Fibroblast of peridontal ligament (primary cell): ENCODE measurements at regions not wholly inside any gene's neighbourhood (a gene's known extent, or its start where the extent isn't known, plus 50 kb on each side); places are given as distances from the start of the nearest gene placed in this dataset.
"Not testable (repeated sequence)": the region's sequence is repeated elsewhere in the genome, so short reads cannot be mapped to it uniquely, and the experiment has no call there.

Experiments
- DNase-seq: peaks from one replicate; pipeline ENCODE4 v3.0.0-alpha.2; 2010; ENCODE audit errors: extremely low read depth

- no peak for DNase-seq
Observed at GRCh38 chr6:159522877-159523547, 170.0 kb downstream of the SOD2 start.

GRCh38 chr6:159521962-159522361 lies 171.1 kb downstream of the SOD2 start:
- no peak for DNase-seq

GRCh38 chr6:159520002-159520401 lies 173.0 kb downstream of the SOD2 start:
- no peak for DNase-seq

GRCh38 chr6:159515811-159516210 lies 177.2 kb downstream of the SOD2 start:
- DNase-seq, result not testable (repeated sequence)

- no peak for DNase-seq
Observed at GRCh38 chr6:159513914-159514313, 179.1 kb downstream of the SOD2 start.

GRCh38 chr6:159513074-159513720 lies 179.8 kb downstream of the SOD2 start:
- no peak for DNase-seq

DNA sequence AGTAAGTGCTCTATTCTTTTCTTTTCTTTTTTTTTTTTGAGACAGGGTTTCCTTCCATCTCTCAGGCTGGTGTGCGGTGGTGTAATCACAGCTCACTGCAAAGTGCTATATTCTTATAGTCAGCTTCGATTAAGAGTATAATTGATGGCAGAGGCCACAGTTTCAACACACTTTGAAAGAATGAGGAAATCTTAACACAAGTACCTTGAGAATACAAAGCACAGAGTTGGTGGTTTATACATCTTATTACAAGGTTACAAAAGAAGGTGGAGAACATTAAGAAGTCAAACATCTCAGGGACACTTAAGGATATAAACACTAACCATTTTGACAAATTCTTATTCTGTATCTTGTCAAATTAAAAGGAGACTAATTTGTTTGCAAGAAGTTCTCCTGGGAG lies 180.5 kb downstream of the SOD2 start:
- DNase-seq, result no peak

GRCh38 chr6:159512104-159512503 lies 180.9 kb downstream of the SOD2 start:
- no peak for DNase-seq

GRCh38 chr6:159510141-159510540 lies 182.9 kb downstream of the SOD2 start:
- no peak for DNase-seq

DNA sequence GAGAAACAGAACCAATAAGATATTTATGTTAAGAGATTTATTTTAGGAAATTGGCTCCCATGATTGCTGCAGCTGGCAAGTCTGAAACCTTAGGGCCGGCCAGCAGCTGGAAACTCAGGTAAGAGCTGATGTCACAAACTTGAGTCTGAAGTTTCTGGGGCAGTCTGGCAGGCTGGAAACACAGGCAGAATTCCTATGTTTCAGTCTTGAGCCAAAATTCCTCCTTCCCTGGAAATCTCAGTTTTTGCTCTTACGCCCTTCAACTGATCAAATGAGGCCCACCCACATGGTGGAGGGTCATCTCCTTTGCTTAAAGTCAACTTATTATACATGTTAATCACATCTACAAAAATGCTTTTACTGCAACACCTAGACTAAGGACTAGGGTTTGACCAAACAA lies 184.1 kb downstream of the SOD2 start:
- DNase-seq, result no peak

DNA sequence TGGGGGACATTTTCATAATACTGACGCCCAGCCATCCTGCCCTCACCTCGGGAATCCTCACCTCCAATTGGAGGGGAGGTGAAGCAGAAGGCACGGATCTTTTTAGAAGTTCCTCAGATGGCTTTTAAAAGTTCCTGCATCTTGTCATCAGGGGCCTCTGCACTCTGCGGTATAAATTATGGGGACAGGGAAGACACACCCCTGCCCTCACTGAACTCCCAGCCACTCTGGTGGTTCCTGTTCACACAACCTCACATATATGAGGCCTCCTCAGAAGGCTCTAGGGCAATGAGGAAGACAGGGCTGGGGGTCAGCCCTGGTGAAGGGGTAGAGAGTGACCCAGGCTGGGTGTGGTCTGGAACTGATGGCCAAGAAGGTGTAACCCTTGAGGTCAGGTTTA lies 187.0 kb downstream of the SOD2 start:
- no peak for DNase-seq

GRCh38 chr6:159505140-159505922 lies 187.7 kb downstream of the SOD2 start:
- no peak for DNase-seq

- DNase-seq, result no peak
Observed at GRCh38 chr6:159501558-159501957, 191.5 kb downstream of the SOD2 start.

DNA sequence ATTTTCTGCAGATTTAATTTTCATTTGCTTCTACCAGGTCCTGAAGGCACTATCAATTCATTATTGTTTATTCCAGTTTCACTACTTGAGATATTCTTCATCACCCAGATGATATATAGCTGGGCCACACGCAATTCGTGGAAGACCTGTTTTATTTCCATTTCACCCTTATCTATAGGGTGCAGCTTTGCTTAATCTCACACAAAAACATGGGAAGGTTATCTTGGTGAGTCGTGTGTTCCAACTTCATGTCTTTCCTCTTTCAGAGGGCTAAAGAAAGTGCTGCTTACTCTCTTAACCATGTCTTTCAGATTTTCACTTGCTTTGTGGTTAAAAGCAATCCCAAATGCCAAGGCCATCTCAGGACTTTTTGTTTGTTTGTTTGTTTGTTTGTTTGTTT lies 194.0 kb downstream of the SOD2 start:
- DNase-seq, result no peak

DNA sequence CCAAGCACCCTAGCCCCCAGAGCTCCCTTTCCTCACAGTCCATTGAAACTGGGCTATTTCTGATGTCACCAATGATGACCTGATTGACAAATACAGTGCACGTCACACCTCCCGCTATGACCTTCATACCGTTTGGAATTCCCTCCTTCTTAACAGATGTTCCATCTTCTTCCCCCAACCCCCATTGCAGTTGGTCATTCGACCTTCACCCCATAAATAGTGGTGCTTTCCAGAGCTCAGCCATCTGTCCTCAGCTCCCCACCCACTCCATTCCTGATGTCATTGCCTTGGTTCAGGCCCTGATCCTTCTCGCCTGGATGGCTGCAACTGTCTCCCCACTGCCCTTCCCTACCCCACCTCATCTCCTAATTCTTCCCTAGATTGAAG lies 198.5 kb downstream of the SOD2 start:
- DNase-seq, result no peak

- peak; percentile 6 for DNase-seq
Observed at GRCh38 chr6:159493898-159494585, 199.0 kb downstream of the SOD2 start.

DNA sequence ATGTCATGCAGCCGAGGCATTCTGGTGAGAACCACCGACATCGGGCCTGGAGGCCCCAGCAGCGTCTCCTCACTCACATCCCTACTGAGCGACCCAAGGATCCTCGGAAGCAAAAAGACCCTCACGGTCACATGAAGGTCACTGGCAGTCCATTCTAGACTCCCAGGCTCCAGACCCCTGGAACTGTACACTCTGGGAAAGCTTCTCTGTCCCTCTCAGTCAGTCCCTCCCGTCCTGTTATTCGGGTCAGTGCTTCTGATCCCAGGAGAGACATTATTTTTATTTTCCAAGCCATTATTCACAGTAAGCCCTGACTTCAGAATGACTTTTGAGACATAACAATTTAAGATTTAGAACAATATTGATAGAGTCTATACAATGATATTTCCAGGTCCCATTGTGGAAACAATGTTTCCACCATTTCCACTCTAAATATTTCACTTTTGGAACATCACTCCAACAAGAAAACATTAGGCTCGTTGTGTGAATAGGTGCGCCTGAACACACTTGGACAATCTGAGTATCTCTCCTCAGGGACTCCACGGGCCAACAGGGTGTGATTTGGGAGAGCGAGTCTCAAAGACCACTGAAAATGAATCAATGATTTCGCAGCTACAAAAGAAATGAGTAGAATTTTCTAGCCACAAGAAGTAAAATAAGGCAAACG lies 199.7 kb downstream of the SOD2 start:
- no peak for DNase-seq

- no peak for DNase-seq
Observed at GRCh38 chr6:159490298-159490937, 202.6 kb downstream of the SOD2 start.

DNA sequence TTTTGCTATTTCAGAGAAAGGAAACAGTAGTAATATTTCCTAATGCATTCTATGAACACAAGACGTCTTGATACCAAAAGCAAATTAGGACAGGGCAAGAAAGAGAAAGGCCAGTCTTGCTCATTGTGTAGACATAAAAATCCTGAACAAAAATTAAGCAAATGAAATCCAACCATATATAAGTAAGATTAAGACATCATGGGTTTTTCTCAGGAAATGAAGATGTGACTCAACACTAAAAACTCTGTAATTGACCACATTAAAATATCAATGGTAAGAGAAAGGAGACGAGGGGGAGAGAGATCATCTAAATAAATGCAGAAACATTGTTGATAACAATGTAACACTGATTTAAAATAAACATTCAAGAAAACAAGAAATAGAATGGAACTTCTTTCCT lies 205.4 kb downstream of the SOD2 start:
- peak; percentile 9 for DNase-seq

DNA sequence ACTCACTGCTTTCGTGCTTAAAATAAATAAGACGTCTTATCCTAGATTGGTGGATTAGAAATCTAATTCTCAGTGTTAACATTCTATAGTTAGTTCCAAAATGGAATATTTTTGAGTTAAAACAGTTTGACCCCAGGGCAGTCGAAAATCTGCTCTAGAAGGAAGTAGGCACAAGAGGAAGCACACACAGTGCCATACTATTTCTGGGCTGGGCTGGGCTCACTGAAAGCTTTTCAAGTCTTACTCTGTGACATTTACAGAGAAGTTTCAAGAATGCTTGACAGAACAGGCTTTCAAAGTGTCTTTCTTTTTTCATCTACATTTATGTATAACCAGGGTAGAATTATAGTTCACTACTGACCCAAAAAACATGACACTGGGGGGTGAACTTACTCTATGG lies 209.8 kb downstream of the SOD2 start:
- no peak for DNase-seq

DNA sequence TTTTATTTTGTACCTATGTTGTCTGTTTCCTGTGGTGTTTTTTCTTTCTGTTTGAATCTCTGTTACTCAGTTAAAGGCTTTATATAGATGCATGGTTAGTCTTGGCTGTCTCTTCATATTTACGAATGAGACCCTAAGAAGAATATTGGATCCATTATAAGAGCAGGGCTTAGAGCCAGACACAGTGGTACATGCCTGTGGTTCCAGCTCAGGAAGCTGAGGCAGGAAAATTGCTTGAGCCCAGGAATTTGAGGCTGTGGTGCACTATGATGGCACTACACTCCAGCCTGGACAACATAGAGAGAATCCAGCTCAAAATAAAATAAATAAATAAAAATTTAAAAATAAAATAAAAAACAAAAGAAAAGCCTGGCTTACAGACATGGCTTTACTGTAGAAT lies 211.1 kb downstream of the SOD2 start:
- DNase-seq, result no peak
